ENCODE measurements at regions not wholly inside any gene's neighbourhood (a gene's known extent, or its start where the extent isn't known, plus 50 kb on each side); places are given as distances from the start of the nearest gene placed in this dataset.

DNA sequence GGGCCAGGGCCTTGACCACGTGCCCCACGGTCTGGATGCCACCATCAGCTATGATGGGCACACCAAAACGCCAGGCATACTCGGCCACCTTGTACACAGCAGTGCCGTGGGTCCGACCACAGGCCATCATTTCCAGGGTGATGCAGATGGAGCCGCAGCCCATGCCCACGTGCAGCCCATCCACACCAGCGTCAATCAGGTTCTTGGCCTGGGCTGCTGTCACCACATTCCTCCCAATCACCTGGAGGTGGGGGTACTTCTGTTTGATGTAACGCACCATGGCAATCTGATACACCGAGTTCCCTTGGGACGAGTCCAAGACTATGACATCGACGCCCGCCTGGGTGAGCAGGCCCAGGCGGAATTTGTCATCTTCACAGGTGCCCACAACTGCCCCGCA is 221.2 kb upstream of the ATP6AP2 start:
- H3K4me3 ChIP-seq (replicated peaks; ENCODE audit: insufficient read depth, low read length), result no peak overlapping the region
- no peak for DNase-seq (ENCODE audit: low read depth in 1 of 2, low spot score in 1 of 2)
- no peak for TF ChIP-seq GABPA (IDR thresholded peaks at IDR 0.05; ENCODE audit: low read depth)
- TF ChIP-seq, protein P1, sequence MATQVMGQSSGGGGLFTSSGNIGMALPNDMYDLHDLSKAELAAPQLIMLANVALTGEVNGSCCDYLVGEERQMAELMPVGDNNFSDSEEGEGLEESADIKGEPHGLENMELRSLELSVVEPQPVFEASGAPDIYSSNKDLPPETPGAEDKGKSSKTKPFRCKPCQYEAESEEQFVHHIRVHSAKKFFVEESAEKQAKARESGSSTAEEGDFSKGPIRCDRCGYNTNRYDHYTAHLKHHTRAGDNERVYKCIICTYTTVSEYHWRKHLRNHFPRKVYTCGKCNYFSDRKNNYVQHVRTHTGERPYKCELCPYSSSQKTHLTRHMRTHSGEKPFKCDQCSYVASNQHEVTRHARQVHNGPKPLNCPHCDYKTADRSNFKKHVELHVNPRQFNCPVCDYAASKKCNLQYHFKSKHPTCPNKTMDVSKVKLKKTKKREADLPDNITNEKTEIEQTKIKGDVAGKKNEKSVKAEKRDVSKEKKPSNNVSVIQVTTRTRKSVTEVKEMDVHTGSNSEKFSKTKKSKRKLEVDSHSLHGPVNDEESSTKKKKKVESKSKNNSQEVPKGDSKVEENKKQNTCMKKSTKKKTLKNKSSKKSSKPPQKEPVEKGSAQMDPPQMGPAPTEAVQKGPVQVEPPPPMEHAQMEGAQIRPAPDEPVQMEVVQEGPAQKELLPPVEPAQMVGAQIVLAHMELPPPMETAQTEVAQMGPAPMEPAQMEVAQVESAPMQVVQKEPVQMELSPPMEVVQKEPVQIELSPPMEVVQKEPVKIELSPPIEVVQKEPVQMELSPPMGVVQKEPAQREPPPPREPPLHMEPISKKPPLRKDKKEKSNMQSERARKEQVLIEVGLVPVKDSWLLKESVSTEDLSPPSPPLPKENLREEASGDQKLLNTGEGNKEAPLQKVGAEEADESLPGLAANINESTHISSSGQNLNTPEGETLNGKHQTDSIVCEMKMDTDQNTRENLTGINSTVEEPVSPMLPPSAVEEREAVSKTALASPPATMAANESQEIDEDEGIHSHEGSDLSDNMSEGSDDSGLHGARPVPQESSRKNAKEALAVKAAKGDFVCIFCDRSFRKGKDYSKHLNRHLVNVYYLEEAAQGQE (IDR thresholded peaks at IDR 0.05; ENCODE audit: insufficient replicate concordance, low read depth), result no peak
- TF ChIP-seq CTCF (IDR thresholded peaks at IDR 0.05; ENCODE audit: insufficient read depth, low read length), result no peak
- no peak for TF ChIP-seq SPI1 (IDR thresholded peaks at IDR 0.05; ENCODE audit: borderline replicate concordance, low read depth)
- no peak for TF ChIP-seq POLR2AphosphoS5 (IDR thresholded peaks at IDR 0.05; ENCODE audit: low read depth)
- H3K27me3 ChIP-seq (ENCODE audit: insufficient read depth, poor library complexity, severe bottlenecking), result no peaks in the 10 kb centered on the region
- H3K27ac ChIP-seq (replicated peaks), result no peak overlapping the region

DNA sequence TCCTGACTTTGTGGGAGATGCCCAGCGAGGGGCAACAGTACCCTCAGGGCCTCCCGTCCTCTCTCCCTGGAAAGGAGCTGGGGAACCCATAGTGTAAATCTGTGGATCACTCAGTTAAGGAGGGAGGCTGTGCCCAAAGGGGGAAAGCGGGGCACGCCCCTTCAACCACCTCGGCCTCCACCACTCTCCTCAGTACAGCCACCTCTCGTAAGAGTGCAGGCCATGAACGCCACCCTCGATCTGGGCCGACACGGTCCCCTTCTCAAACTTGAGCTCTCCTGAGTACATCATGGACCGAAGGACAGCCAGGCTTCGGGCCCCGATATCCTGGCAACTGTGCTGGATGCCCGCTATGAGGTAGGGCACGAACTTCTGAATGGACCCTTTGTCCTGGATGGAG is 221.8 kb upstream of the ATP6AP2 start:
- H3K27me3 ChIP-seq (ENCODE audit: insufficient read depth, poor library complexity, severe bottlenecking), result no peaks in the 10 kb centered on the region
- no peak for DNase-seq (ENCODE audit: low read depth in 1 of 2, low spot score in 1 of 2)
- H3K27ac ChIP-seq (replicated peaks), result no peak overlapping the region
- H3K4me3 ChIP-seq (replicated peaks; ENCODE audit: insufficient read depth, low read length), result no peak overlapping the region
- TF ChIP-seq CTCF (IDR thresholded peaks at IDR 0.05; ENCODE audit: insufficient read depth, low read length) (no peak), SPI1 (IDR thresholded peaks at IDR 0.05; ENCODE audit: borderline replicate concordance, low read depth) (no peak), POLR2AphosphoS5 (IDR thresholded peaks at IDR 0.05; ENCODE audit: low read depth) (no peak), GABPA (IDR thresholded peaks at IDR 0.05; ENCODE audit: low read depth) (no peak)
- TF ChIP-seq, protein P1 (IDR thresholded peaks at IDR 0.05; ENCODE audit: insufficient replicate concordance, low read depth), result no peak

- TF ChIP-seq POLR2AphosphoS5 (IDR thresholded peaks at IDR 0.05; ENCODE audit: low read depth) (no peak), SPI1 (IDR thresholded peaks at IDR 0.05; ENCODE audit: borderline replicate concordance, low read depth) (no peak), GABPA (IDR thresholded peaks at IDR 0.05; ENCODE audit: low read depth) (no peak), CTCF (IDR thresholded peaks at IDR 0.05; ENCODE audit: insufficient read depth, low read length) (no peak)
- TF ChIP-seq, protein P1 (IDR thresholded peaks at IDR 0.05; ENCODE audit: insufficient replicate concordance, low read depth), result no peak
- H3K27ac ChIP-seq (replicated peaks), result no peak overlapping the region
- H3K4me3 ChIP-seq (replicated peaks; ENCODE audit: insufficient read depth, low read length), result no peak overlapping the region
- DNase-seq (ENCODE audit: low read depth in 1 of 2, low spot score in 1 of 2), result no peak
- H3K27me3 ChIP-seq (ENCODE audit: insufficient read depth, poor library complexity, severe bottlenecking), result no peaks in the 10 kb centered on the region
These were observed 231.5 kb upstream of the ATP6AP2 start for GRCh38 chrX:40349251-40349650.
